ENCODE measurements at regions not wholly inside any gene's neighbourhood (a gene's known extent, or its start where the extent isn't known, plus 50 kb on each side); places are given as distances from the start of the nearest gene placed in this dataset.

DNA sequence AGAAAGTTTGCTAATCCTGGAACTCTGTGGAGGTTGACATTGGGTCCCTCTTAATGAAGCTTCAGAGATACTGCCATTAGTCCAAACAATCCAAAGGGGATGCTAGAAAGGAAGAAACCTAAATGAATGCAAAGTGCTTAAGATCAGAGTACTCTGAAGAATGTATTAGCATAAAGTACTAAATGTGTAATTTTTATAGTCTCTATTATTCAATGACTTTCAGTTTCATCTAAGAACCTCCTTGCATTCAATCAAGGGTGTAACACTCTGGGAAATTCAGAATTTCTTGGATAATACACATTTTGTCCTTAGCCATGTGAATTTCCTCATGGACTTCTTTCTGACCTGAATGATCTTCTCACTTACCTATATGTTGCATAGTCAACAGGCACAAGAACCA, 1078.5 kb upstream of the ADGRL4 start:
- TF ChIP-seq, protein P1, sequence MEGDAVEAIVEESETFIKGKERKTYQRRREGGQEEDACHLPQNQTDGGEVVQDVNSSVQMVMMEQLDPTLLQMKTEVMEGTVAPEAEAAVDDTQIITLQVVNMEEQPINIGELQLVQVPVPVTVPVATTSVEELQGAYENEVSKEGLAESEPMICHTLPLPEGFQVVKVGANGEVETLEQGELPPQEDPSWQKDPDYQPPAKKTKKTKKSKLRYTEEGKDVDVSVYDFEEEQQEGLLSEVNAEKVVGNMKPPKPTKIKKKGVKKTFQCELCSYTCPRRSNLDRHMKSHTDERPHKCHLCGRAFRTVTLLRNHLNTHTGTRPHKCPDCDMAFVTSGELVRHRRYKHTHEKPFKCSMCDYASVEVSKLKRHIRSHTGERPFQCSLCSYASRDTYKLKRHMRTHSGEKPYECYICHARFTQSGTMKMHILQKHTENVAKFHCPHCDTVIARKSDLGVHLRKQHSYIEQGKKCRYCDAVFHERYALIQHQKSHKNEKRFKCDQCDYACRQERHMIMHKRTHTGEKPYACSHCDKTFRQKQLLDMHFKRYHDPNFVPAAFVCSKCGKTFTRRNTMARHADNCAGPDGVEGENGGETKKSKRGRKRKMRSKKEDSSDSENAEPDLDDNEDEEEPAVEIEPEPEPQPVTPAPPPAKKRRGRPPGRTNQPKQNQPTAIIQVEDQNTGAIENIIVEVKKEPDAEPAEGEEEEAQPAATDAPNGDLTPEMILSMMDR (conservative IDR thresholded peaks at IDR 0.05; ENCODE audit: low read depth, low read length) = no peak
- TF ChIP-seq EZH2 (IDR thresholded peaks at IDR 0.05; ENCODE audit: borderline replicate concordance, low read depth, low read length, poor library complexity, severe bottlenecking) = no peak

All from A673 (cell line).